NCI-H2029 treated with DMSO at 0.1 percent for 48 hours (cell line): ENCODE measurements at regions not wholly inside any gene's neighbourhood (a gene's known extent, or its start where the extent isn't known, plus 50 kb on each side); places are given as distances from the start of the nearest gene placed in this dataset.

Experiments used
- DNase-seq: peaks from one replicate; lab custom pipeline; 2025; lab: John Stamatoyannopoulos, UW

DNA sequence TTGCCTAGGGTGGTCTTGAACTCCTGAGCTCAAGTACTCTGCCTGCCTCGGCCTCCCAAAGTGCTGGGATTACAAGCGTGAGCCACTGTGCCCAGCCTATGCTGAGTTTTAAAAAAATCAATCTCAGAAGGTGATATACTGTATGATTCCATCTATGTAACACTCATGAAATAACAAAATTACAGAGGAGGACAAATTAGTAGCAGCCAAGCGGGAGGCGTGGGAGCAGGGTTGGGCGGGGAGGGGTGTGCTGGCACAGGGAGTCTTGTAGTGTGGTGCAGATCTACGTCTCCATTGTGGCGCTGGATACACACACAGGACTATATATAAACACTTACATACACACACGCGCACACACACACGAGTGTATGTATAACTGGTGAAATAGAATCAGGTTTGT is 80.6 kb upstream of the LINGO1 start:
- no peak for DNase-seq

GRCh38 chr15:77712438-77712837 is 79.7 kb upstream of the LINGO1 start:
- no peak for DNase-seq

- DNase-seq, result no peak
These were observed 77.9 kb upstream of the LINGO1 start for GRCh38 chr15:77710637-77711036.

DNA sequence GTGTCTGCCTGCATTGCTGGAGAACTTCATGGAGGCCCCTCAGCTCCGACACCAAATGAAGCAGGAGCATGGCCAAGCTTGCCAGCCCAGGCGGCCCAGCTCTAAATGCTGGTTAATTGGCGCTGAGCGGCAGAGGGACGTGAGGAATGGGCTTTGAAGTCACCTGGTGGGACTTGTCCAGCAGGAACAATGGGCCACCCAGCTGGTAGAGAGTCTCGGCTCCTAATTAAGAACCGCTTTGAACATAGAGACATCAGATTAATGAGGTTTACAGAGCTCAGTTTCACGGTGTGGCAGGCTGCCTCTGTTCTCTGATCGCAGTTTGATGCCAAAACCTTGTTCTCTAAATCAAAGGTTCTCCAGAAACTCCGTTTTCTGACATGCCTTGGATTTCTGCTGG is 77.5 kb upstream of the LINGO1 start:
- DNase-seq, result no peak

- no peak for DNase-seq
These were observed 76.6 kb upstream of the LINGO1 start for GRCh38 chr15:77709135-77709886.

GRCh38 chr15:77706482-77707244 is 74.0 kb upstream of the LINGO1 start:
- DNase-seq, result no peak

DNA sequence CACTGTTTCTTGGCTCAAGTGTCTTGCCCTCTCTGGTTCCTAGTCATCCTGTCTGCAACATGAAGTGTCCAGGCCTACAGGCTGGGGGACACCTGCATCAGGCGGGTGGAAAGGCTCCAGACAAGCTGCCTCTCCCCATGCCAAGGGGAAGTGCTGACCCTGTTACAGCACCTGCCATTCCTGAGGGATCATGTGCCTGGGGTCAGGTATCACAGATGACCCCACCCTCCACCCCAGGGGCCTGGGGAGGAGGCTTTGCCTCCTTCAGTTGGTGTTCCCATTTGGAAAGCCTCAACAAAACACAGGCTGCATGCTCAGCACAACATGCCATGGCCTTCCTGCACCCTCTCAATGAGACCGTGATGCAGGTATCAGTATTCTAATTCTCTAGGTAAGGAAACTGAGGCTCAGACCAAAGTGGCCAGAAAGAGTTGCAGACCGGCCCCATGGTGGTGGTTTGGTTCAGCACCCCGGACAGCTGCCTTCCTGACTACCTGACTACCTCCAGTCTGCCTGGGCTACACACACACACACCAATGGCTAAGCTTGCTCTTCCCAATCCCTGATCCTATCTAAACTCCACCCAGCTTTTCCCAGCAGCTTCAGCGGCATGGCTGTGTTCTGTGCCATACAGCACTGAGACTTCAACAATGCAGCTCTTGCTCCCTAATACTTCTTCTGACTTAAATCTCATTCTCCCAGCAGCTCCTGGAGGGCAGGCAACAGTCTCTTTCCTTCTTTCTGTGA is 69.7 kb upstream of the LINGO1 start:
- DNase-seq, result no peak

DNA sequence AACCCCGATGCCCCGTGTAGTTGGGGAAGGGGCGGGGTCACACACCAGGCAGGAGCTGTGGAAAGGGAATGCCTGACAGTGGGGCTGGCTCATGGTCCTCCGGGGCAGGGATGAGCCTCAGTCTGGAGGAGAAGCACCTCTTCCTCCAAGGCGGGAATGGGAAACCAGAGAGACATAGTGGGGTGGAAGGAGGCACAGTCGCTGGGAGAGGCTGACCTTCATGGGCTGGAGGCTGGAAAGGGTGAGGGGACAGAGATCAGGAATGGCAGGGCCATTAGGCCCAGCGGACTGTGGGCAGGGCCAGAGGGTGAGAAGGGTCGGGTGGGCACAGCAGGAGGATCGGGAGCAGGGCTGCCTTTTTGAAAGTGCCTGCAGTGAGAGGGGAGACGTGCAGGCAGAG is 65.8 kb upstream of the LINGO1 start:
- DNase-seq, result no peak

DNA sequence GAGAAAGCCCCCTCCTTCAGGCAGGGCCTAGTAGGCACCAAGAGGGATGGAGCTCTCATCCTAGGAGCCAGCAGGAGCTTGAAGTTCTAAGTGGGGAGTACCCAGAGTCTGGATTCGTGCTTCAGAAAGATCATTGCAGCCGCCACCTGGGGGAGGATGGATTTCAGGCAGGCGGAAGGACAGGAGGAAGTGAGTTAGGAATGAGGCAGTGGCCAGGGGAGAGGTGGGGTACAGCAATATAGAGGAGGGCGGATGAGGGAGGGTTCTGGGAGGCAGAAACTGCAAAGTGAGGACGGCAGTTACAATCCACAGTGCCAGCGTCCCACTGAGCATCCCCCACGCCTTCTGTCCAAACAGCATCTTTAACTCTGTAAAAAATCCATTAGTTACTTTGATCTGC is 65.2 kb upstream of the LINGO1 start:
- DNase-seq, result no peak

- no peak for DNase-seq
These were observed 64.2 kb upstream of the LINGO1 start for GRCh38 chr15:77696871-77697270.

DNA sequence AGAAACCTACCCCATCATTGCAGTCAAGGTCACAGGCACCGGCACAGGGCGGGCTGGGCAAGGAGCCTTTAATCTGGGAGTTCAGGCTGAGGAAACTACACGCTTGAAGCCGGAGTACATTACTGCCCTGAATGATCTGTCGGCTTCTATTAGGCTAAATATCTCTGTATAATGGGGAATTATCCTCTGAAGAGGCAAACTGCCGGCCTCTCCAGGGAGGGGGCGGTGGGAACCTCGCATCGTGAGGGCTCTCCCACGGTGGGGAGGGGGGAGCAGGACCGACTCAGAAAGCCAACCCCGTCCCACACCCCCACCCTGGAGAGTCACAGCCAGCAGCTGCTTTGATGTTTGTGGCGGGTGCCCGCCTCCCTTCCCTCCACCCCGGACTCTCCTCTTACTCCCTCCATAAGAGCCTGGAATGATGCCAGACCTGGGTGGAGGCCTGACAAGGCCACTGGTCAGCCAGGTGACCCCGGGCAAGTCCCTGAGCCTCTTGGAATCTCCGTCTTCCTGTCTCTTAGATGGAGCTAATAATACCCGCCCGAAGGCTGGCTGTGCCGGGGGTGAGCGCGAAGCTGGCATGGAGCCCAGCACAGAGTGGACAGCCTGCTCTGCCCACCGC is 63.4 kb upstream of the LINGO1 start:
- DNase-seq, result no peak

DNA sequence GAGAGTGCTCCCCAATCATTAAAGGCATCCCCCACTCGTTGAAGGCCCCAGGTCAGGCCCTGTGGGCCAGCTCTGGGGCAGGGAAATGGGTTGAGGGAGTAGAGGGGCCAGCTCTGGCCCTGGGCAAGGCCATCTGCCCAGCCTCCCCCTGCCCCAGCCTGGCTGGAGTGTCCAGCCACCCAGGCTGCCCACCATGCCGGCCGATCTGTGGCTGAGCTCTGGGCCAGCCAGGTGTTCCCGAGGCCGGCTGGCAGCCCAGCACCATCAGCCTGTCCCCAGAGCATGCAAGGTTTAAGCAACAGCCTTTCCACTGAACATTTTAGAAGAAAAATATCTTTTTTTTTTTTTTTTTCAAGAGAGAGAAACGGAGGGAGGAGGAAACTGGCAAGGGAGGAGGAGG is 62.8 kb upstream of the LINGO1 start:
- DNase-seq, result no peak

DNA sequence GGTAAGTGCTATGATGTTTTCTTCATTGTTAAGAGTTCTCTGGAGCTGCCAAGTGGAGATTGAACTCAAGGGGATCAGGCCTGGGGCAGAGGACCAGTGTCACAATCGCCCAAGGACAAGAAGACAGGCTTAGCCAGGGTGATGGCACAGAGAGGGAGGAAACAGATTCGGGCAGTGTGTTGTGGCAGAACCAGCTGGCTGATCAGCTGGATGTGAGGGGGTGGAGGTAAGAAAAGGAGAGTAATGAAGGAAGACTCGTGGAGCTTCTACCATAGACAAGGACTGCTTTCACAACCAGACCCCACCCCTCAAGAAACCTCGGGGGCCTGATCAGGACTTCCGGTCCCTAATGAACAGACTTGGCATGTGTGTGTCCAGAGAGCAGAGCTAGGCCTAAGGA is 60.9 kb upstream of the LINGO1 start:
- DNase-seq, result no peak

GRCh38 chr15:77692614-77693013 is 59.9 kb upstream of the LINGO1 start:
- no peak for DNase-seq

DNA sequence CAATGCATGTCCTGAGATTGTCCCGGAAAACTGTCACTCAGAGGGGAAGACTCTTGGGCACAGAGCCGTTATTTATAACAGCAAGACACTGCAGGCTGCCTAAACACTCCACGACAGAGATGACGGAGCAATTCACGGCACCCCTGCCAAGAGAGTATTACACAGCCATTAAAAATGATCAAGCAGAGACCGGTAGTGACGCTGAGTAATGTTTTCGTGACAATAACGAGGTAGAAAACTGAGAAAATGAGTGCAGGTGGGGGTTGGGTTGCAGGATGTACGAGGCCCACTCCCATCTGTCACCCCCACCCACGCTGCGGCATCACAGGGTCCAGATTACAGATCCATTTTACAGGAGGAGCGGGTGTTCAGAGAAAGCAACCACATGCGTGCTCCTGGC is 58.9 kb upstream of the LINGO1 start:
- no peak for DNase-seq

GRCh38 chr15:77689821-77690220 is 57.1 kb upstream of the LINGO1 start:
- DNase-seq, result no peak

DNA sequence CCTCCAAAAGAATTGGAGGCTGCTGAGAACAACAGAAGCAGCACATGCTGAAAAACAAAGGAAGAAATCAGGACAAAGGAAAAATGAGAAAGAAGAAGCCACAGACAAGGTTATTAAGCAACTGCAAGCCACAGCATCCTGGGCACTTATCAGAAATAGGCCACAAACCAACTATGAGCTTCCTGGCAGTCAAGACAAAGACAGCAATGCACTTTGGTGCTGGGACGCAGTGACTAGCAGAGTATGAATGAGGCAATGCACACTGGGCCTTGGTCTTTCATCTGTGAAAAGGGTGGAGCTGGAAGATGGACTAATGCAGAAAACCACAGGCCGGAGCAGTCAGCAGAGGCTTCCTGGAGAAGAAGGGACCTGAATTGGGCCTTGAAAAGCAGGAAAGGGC is 56.0 kb upstream of the LINGO1 start:
- DNase-seq, result no peak

DNA sequence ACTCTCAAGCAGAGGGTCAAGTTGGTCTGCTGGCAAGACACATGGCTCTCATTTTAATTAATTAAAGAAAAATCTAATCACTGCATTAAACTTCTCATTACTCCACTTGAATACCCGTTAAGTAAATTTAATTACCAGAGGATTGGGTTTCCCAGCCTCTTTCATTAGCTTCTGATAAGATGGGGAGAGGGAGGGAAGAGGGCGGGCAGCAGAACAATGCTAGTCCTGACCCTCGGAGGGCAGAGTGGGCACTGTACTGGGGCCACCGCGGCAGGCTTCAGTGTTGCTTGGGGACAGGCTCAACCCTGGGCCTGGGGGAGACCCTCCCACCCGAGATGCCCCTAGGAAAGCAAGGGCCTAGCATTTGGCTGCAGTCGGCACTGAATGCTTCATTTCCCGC is 55.6 kb upstream of the LINGO1 start:
- no peak for DNase-seq

DNA sequence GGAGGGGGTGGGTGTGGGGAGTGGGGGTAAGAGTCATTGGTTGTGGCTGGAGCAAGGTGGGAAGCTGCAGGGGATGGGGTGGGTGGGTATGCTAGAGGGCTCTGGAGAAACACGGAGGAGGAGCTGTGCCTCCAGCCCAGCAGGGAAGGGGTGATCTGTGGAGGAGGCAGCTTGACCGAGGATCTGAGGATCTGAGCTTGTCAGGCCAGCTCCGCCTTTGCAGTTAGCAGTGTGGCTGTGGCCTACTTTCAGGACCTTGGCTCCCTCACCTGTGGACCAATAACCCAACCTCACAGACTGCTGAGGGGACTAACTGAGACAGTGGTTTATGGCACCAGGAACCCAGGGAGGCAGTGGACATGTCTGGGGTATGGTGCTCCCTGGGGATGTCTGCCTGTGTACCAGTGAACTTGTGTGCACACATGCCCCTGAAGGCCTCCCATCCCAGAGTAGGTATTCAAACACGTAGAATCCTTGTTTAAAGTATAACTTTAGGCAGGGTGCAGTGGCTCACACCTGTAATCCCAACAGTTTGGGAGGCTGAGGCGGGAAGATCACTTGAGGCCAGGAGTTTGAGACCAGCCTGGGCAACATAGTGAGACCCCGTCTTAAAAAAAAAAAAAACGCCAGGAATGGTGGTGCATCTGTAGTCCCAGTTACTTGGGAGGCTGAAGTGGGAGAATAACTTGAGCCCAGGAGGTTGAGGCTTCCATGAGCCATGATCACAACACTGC is 52.5 kb upstream of the LINGO1 start:
- DNase-seq, result no peak

DNA sequence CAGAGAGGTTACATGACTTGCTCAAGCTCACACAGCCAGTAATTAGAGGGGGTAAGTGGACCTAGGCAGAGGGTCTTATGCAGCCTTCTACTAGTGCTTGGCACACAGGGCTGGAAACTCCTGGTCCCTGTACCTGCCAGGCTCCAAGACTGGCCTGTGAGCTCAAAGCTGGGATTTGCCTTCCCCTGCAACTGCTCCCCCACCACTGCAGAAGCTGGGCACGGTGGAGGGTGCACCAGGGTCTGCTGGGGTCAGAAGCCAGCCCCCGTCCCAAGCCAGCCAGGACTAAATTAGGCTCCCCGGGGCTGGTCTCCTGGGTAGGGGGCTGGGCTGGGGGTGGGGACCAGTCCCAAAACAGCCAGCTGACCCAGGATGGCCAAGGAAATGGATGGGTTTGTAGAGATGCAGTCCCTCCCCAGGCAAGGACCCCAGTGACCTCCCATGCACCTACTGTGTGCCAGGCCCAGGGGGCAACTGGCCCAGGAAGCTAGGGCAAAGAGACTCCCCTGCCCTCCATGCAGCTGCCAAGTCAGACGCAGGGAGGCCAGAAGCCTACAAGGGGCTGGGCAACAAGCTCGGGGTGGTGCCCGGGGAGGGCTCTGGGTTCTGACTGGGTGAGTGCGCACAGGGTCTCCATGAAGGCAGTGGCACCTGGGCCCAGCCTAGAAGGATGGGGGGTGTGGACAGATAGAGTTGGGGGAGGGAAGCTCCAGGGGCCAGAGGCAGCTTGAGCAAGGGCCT is 51.8 kb upstream of the LINGO1 start:
- no peak for DNase-seq

GRCh38 chr15:77682564-77682963 is 49.9 kb upstream of the LINGO1 start:
- DNase-seq, result no peak
